CD4-positive, alpha-beta T cell (primary cell): ENCODE measurements at regions not wholly inside any gene's neighbourhood (a gene's known extent, or its start where the extent isn't known, plus 50 kb on each side); places are given as distances from the start of the nearest gene placed in this dataset.

Experiments used
- ATAC-seq: fragments of 200-7000 bp; cut with Tn5 transposase; one replicate; pipeline ENCODE4 v1.10.0; 2022; ENCODE audit warnings: mild to moderate bottlenecking; ENCODE audit not compliant: poor library complexity
- CTCF ChIA-PET: fragments of 350-600 bp; sonication (Branson Sonifier 250); formaldehyde crosslinking; loops from one replicate; lab custom pipeline; 2021; ENCODE audit warnings: antibody characterized with exemption, inconsistent platforms; lab: Charles Lee
- POLR2A ChIA-PET: fragments of 350-600 bp; sonication (Branson Sonifier 250); formaldehyde crosslinking; loops from one replicate; lab custom pipeline; 2021; ENCODE audit warnings: antibody characterized with exemption, inconsistent platforms; lab: Charles Lee
- DNase-seq, 14 experiments: peaks; one replicate each; pipeline ENCODE4 v3.0.0-alpha.2; 2013 to 2020; ENCODE audit warnings: mixed read lengths in 2 of 14
- H3K27ac ChIP-seq, 2 donors: one replicate each; pipeline versions ENCODE4 v1.5.1 to v1.7.0; 2013; ENCODE audit warnings: low read length in 2 of 2, low read depth in 1 of 2, mild to moderate bottlenecking in 1 of 2
- H3K27me3 ChIP-seq, 2 experiments: 1 replicate in 1 of 2; 2 replicates in 1 of 2; pipeline versions ENCODE4 v1.6.1 to v1.7.0; 2013; ENCODE audit warnings: low read length in 2 of 2, control low read depth in 1 of 2, mild to moderate bottlenecking in 1 of 2, moderate library complexity in 1 of 2; ENCODE audit not compliant: insufficient read depth in 2 of 2, control insufficient read depth in 1 of 2
- H3K36me3 ChIP-seq: one replicate; pipeline ENCODE4 v1.6.1; 2013; ENCODE audit warnings: low read length, control low read depth; ENCODE audit not compliant: insufficient read depth
- H3K4me1 ChIP-seq: one replicate; pipeline ENCODE4 v1.6.1; 2013; ENCODE audit warnings: low read length, control low read depth; ENCODE audit not compliant: insufficient read depth
- H3K4me3 ChIP-seq: one replicate; pipeline ENCODE4 v1.5.1; 2013; ENCODE audit warnings: mild to moderate bottlenecking, low read length, moderate library complexity
- H3K9me3 ChIP-seq, 2 experiments: 1 replicate in 1 of 2; 2 replicates in 1 of 2; pipeline versions ENCODE4 v1.6.1 to v1.7.0; 2013; ENCODE audit warnings: low read length in 2 of 2, mild to moderate bottlenecking in 2 of 2, control low read depth in 1 of 2, moderate library complexity in 1 of 2; ENCODE audit not compliant: control insufficient read depth in 1 of 2, insufficient read depth in 1 of 2
- H3K27ac Mint-ChIP-seq: one replicate; pipeline ENCODE4 v1.8.0; 2020; ENCODE audit warnings: mixed read lengths
- H3K27me3 Mint-ChIP-seq: one replicate; pipeline ENCODE4 v1.8.0; 2021; ENCODE audit warnings: mixed read lengths
- H3K36me3 Mint-ChIP-seq: one replicate; pipeline ENCODE4 v1.8.0; 2021; ENCODE audit warnings: low read depth, mixed read lengths
- H3K4me1 Mint-ChIP-seq: one replicate; pipeline ENCODE4 v1.8.0; 2021; ENCODE audit warnings: low read depth, mixed read lengths
- H3K4me3 Mint-ChIP-seq: one replicate; pipeline ENCODE4 v1.8.0; 2020; ENCODE audit warnings: mild to moderate bottlenecking, mixed read lengths
- H3K9me3 Mint-ChIP-seq: one replicate; pipeline ENCODE4 v1.8.0; 2020; ENCODE audit warnings: mixed read lengths
- intact Hi-C, 2 experiments: fragments of 100-400 bp; cut with DNase I in 1 of 2; cut with micrococcal nuclease in 1 of 2; formaldehyde crosslinking; loops; one replicate each; pipeline versions ENCODE4 v1.15.1 to v1.9.0; 2023 to 2025; cut with DNase I, micrococcal nuclease
- TF ChIP-seq, protein P1 (sequence below): fragments of 200-600 bp; IDR thresholded peaks from one replicate; pipeline ENCODE4 v1.8.0; 2022; ENCODE audit warnings: antibody characterized with exemption, mild to moderate bottlenecking

DNA sequence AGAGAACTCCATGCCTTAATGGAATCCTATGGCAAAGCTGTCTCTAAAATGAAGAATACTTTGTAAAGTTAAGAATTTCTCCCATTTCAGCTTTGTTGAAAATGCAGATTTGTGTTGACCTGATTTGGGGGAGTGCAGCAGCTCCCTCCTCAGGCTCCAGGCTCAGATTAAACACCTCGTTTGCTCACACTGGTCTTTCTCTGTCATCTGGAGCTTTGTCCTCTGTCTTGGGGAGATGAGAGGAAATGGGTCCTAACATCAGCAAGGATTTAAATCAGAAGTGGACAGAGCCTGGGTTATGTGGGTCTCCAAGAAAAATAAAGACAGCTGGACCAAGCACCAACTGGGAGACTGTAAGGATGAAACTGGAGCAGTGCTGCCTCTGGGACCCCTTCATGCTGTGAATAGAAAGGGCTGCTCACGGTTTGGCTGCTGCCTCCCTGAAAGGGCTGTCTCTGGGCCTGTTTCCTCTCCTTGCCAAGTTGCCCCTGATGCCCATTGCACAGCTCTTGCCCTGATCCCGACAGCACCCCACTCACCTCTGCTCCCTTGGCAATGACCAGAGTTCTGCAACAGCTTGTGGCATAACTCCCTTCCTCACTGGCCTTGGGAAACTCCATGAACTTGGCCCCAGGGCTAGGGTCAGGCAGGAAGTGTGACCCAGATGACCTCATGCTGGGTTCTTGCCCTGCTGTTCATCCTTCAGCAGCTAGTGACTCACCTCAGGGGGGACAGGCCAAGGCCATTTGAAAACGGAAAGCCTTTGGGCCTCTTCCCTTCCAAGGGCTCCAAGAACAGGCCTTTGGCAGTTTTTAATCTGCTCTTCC lies 197.2 kb downstream of the CYP26B1 start:
- DNase-seq: no peak
- intact Hi-C loops: no loop called here
- no peaks in the 10 kb centered on the region for H3K27me3 Mint-ChIP-seq
- Histone ChIP-seq H3K4me3 (no peak overlapping the region), H3K9me3 (no peaks in the 10 kb centered on the region), H3K4me1 (no peaks in the 10 kb centered on the region), H3K27ac (no peak overlapping the region), H3K36me3 (no peaks in the 10 kb centered on the region), H3K27me3 (peaks cover 0 to 6% of the 10 kb centered on the region in 2 experiments)
- ATAC-seq: no peak
- no peaks in the 10 kb centered on the region for H3K36me3 Mint-ChIP-seq
- H3K4me1 Mint-ChIP-seq: no peaks in the 10 kb centered on the region
- no peak overlapping the region for H3K27ac Mint-ChIP-seq
- TF ChIP-seq, protein P1, sequence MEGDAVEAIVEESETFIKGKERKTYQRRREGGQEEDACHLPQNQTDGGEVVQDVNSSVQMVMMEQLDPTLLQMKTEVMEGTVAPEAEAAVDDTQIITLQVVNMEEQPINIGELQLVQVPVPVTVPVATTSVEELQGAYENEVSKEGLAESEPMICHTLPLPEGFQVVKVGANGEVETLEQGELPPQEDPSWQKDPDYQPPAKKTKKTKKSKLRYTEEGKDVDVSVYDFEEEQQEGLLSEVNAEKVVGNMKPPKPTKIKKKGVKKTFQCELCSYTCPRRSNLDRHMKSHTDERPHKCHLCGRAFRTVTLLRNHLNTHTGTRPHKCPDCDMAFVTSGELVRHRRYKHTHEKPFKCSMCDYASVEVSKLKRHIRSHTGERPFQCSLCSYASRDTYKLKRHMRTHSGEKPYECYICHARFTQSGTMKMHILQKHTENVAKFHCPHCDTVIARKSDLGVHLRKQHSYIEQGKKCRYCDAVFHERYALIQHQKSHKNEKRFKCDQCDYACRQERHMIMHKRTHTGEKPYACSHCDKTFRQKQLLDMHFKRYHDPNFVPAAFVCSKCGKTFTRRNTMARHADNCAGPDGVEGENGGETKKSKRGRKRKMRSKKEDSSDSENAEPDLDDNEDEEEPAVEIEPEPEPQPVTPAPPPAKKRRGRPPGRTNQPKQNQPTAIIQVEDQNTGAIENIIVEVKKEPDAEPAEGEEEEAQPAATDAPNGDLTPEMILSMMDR: no peak
- H3K4me3 Mint-ChIP-seq: no peak overlapping the region
- ChIA-PET POLR2A (no interaction called here), CTCF (no interaction called here)
- H3K9me3 Mint-ChIP-seq: no peaks in the 10 kb centered on the region

DNA sequence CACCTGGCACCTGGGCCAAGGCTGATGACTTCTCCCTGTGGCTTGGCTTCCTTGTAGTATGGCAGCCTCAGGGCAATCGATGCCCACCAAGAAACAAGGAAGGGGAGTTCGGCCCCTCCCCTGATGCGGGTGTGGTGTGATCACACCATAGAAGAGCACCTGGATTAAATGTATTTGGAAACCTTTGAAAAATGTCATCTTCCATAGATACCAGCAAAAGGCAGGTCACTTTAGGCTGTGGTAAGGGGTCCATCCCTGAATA lies 198.2 kb downstream of the CYP26B1 start:
- no peaks in the 10 kb centered on the region for H3K27me3 Mint-ChIP-seq
- no peaks in the 10 kb centered on the region for H3K4me1 Mint-ChIP-seq
- H3K27me3 ChIP-seq: peaks cover 0 to 6% of the 10 kb centered on the region in 2 experiments
- H3K27ac Mint-ChIP-seq: no peak overlapping the region
- CTCF ChIA-PET: no interaction called here
- TF ChIP-seq, protein P1: no peak
- no peak overlapping the region for H3K4me3 Mint-ChIP-seq
- POLR2A ChIA-PET: no interaction called here
- no peaks in the 10 kb centered on the region for H3K9me3 Mint-ChIP-seq
- H3K4me3 ChIP-seq: no peak overlapping the region
- ATAC-seq (no peak), DNase-seq (no peak)
- H3K36me3 ChIP-seq: no peaks in the 10 kb centered on the region
- no peaks in the 10 kb centered on the region for H3K9me3 ChIP-seq
- no peaks in the 10 kb centered on the region for H3K36me3 Mint-ChIP-seq
- intact Hi-C loops: no loop called here
- no peak overlapping the region for H3K27ac ChIP-seq
- H3K4me1 ChIP-seq: no peaks in the 10 kb centered on the region

DNA sequence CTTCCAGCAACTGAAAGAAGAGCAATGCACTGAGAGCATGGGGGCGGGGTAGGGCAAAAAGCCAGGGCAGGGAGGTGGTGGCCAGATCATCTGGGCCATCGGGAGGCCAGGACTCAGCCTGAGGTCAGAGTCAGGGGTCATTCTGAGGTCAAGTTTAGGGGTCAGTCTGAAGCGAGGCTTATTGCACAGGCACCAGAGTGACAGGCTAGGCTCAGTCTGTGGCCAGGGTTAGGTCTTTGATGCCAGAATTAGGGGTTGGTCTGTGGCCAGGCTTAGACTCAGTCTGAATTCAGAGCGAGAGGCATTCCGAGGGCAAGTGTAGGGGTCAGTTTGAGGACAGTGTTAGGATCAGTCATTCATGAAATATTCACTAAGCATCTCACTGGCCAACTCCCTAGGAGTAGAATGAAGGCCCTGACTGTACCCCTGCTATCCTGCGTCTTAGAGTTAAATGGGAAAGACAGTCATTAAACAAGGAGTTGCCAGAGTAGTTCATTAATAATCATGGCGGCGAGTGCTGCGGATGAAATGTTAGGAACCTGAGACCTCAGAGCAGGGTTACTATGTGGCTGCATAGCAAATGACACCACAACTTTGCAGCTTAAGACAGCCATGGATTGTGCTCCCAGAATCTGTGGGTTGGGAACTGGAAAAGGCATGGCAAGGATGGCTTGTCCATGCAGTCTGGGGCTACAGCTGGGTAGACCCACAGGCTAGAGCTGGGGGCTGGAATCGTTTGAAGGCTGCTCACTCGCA lies 198.7 kb downstream of the CYP26B1 start:
- TF ChIP-seq, protein P1: no peak
- ATAC-seq: no peak
- no peaks in the 10 kb centered on the region for H3K4me1 Mint-ChIP-seq

More for the DNA sequence above, 198.7 kb downstream of the CYP26B1 start:
- intact Hi-C loops: no loop called here
- no peak overlapping the region for H3K4me3 ChIP-seq
- peaks cover 0 to 8% of the 10 kb centered on the region in 2 experiments for H3K27me3 ChIP-seq
- POLR2A ChIA-PET: no interaction called here
- H3K27ac Mint-ChIP-seq: no peak overlapping the region
- no peaks in the 10 kb centered on the region for H3K36me3 ChIP-seq
- CTCF ChIA-PET: no interaction called here
- H3K4me3 Mint-ChIP-seq: no peak overlapping the region
- no peaks in the 10 kb centered on the region for H3K4me1 ChIP-seq
- no peaks in the 10 kb centered on the region for H3K27me3 Mint-ChIP-seq
- DNase-seq: no peak
- no peak overlapping the region for H3K27ac ChIP-seq
- no peaks in the 10 kb centered on the region for H3K36me3 Mint-ChIP-seq
- H3K9me3 ChIP-seq: no peaks in the 10 kb centered on the region
- H3K9me3 Mint-ChIP-seq: no peaks in the 10 kb centered on the region
